HG03558 (cell line): ENCODE measurements at regions not wholly inside any gene's neighbourhood (a gene's known extent, or its start where the extent isn't known, plus 50 kb on each side); places are given as distances from the start of the nearest gene placed in this dataset.

ENCODE experiments used
- ATAC-seq: cut with Tn5 transposase; IDR thresholded peaks from one replicate; pipeline ENCODE4 v1.9.1; 2021; ENCODE audit warnings: moderate number of reproducible peaks; ENCODE audit not compliant: unreplicated experiment; ENCODE audit errors: extremely low read depth

DNA sequence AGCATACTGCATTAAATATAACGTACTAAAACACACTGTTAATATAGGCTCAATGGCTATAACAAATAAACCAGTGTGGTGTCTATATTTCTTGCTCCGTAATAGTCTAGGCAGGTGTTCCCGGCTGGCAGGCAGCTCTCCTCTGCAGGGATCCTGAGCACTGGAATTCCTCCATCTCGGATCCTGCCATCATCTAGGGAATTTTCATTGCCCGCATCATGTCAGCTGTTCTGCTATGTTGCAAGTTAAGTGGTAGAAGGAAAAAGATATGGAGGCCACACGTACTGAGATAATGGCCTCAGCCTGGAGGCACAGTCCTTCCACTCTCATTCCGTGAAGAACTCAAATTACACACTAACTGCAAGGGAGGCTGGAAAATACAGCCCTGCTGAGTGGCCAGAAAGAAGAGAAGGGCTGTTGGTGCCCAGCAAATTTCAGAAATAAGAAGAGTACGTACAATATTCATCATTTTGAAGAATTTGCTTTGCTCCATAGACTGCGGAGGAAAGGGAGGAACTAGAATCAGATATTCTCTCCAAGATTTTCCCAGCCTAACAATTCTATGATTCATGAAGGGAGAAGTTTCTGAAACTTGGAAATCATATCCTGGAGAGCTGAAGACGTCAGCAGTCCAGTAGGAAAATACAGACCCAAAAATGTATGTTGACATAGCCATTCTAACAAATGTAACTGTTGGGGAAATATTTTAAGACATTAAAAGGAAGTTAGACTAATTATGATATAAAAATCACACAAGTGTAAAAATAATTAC is 263.3 kb downstream of the MRPL39 start:
- no peak for ATAC-seq

DNA sequence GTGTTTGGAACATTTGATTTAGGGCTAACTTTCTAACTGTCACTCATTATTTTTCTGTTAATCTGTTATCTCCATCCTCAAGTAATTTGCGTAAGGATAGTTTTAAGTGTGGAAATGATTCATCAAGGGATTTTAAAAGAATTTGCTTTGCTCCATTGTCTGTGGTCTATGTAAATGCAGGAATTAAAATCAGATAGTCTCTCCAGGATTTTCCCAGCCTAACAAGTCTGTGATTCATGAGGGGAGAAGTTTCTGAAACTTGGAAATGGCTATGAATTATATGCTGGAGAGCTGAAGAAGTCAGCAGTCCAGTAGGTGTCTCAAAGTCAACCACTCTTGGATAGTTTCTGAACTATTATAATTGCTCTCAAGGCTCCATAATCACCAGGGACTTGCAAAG is 264.5 kb downstream of the MRPL39 start:
- no peak for ATAC-seq

DNA sequence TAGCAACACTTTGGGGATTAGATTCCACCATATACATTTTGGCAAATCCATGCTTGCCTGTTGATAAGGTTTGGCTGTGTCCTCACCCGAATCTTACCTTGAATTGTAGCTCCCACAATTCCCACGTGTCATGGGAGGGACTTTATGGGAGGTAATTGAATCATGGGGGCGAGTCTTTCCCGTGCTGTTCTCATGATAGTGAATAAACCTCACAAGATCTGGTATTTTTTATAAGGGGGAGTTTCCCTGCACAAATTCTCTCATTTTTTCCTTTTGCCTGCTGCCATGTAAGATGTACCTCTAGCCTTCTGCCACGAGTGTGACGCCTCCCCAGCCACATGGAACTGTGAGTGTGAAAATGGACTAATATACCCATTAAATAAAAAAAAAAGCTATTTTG is 265.3 kb downstream of the MRPL39 start:
- no peak for ATAC-seq

- ATAC-seq, result no peak
These were observed 268.9 kb downstream of the MRPL39 start for GRCh38 chr21:25338415-25338814.

DNA sequence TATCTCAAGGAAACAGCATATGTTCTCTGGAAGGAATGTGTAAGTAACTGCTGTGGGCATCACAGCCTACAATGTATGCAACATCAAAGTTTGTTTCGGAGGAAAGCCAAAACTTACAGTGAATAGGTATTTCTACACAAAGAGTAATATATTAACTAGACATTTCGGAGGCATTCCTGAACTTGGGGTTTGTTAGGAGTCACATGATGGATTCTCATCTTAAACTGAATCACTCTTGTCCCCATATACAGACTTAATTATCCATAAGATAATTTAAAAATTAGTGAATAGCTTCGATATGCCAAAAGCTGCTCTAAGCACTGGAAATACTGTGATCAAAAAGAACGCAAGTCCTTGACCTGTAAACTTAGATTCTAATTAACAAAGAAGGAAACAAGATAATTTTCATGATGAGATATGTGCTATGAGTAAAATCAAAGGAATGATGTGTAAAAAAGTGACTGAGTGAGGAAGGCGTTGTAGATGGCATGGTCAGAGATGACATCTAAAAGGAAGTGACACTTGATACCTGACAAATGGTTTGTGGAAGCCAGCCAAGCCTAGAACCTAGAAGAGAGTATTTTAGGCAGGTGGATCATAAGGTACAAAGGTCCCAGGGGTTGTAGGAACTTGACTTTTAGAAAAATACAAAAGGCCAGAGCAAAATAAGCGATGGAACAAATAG is 273.1 kb downstream of the MRPL39 start:
- no peak for ATAC-seq

GRCh38 chr21:25331286-25331685 is 276.0 kb downstream of the MRPL39 start:
- no peak for ATAC-seq

DNA sequence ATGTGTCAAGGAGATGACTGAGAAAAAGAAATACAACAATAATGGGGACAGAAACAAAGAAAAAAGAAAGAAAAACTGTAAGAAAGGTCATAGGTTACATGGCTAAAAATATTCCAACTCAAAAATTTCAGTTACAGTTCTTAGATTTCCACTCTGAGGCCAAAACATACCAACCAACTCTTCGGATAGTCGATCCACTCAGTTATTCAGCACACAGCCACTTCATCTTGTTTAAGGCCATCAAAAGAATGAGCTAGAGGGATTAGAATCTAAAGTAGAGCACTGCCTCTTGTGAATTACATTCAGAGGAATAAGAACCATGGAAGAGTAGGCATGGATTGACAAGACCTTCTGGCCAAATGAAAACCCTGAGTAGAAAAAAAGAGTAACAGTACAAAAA is 277.0 kb downstream of the MRPL39 start:
- no peak for ATAC-seq

GRCh38 chr21:25329227-25329825 is 278.0 kb downstream of the MRPL39 start:
- no peak for ATAC-seq

DNA sequence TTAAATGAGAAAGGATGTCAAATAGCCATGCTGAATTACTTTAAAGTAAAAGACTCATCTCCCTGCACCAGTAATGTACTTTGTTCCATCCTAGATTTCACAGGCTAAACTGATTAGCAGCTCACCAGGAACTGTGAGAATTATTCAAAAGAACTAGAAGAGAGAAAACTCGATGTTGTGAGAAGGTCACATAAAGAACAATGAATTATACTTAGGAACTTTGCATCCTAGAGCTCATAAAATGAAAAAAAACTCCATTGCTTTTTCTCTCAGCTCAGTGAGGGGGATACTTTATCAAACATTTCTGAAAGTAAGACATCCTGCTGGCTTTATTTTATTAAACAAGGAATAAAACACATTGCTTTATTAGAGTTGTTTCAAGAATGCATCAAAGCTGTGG is 278.5 kb downstream of the MRPL39 start:
- ATAC-seq, result no peak

- ATAC-seq, result no peak
These were observed 281.1 kb downstream of the MRPL39 start for GRCh38 chr21:25326181-25326580.

GRCh38 chr21:25324666-25325065 is 282.6 kb downstream of the MRPL39 start:
- ATAC-seq, result no peak

GRCh38 chr21:25323356-25323949 is 283.8 kb downstream of the MRPL39 start:
- no peak for ATAC-seq

GRCh38 chr21:25314247-25314646 is 293.0 kb downstream of the MRPL39 start:
- ATAC-seq, result no peak

GRCh38 chr21:25313829-25314228 is 293.5 kb downstream of the MRPL39 start:
- ATAC-seq, result no peak

GRCh38 chr21:25307489-25307888 is 299.8 kb downstream of the MRPL39 start:
- no peak for ATAC-seq

- ATAC-seq, result no peak
These were observed 302.7 kb downstream of the MRPL39 start for GRCh38 chr21:25304611-25305010.

GRCh38 chr21:25300632-25301031 is 306.6 kb downstream of the MRPL39 start:
- no peak for ATAC-seq

DNA sequence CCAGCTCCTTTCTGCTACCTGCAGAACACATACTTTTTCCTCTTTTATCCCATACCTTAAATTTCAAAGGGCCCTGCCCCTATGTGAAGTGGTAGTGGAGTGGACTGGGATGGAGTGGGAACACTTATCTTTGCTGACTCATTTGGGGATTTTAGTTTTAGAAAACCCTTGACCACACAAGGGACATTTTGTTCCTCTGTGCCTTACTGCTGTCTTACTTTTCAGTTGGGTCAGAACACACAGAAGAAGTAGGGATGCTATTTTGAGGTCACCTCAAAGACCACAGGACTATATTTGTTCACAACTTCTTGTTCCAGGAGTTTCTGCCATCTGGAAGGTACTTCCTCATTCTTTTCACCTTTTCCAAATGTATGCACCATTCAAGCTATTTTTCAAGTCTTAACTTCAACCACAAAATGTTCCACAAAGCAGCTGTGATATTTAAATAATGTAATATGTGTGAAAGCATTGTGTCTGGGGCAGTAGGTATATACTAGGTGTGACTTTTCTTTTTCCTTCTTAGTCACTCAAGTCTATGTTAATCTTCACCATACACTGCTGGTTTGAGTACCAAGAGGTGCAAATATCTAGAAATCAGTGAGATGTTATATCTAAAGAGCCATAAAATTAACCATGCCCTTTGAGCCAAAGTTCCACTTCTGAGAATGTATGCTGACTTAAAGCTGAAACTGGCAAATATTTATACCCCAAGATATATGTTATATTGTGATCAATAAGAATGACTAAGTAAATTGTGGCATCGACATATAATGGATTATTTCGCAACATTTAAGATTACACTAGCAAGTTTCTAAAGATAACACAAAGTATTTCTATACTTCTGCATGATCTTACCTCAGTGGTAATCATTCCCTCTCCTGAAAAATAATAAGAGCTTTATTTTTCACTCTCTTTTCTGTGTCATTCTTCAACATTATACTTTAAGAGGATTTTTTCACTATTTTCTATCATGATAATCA is 308.5 kb downstream of the MRPL39 start:
- ATAC-seq, result peak; percentile 86

DNA sequence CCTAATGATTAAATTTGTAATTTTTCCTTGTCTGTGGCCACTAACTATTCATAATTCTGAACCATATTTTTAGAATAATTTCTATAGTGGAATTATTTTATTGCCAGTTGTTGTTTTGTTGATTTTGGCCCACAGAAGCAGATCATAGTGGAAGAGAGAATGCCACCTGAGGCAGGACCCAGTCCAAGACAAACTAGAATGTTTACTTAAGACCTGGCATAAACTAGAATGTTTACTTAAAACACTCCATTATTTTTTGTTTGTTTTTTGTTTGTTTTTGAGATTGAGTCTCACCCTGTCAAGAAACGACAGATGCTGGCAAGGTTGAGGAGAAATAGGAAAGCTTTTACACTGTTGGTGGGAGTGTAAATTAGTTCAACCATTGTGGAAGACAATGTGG is 310.2 kb downstream of the MRPL39 start:
- no peak for ATAC-seq

DNA sequence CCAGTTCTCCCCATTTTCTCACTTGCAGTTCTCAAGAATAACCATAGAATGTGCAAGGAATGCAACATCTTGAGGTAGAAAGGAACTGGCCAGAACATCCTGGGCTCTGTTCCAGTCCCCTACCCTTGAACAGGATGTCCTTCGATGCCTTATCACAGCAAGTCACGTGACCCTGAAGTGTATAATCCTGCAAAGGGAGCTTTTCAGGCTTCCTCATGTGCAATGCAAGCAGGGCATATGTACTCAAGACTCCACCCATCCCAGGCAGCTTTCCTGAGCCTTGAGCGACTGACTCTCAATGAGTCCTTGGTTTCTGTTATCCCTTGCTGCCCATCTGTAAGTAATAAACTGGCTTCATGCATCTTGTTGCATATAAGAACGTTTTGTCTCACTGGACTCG is 311.0 kb downstream of the MRPL39 start:
- no peak for ATAC-seq
